ENCODE measurements at regions not wholly inside any gene's neighbourhood (a gene's known extent, or its start where the extent isn't known, plus 50 kb on each side); places are given as distances from the start of the nearest gene placed in this dataset.

- DNase-seq: no peak
Measured at GRCh38 chr1:50358962-50359361, 64.3 kb downstream of the DMRTA2 start.

- DNase-seq: no peak
Measured at GRCh38 chr1:50357186-50357585, 66.1 kb downstream of the DMRTA2 start.

- no peak for DNase-seq
Measured at GRCh38 chr1:50354813-50355212, 68.4 kb downstream of the DMRTA2 start.

GRCh38 chr1:50352428-50352827 lies 70.8 kb downstream of the DMRTA2 start:
- no peak for DNase-seq

- DNase-seq: no peak
Measured at GRCh38 chr1:50350868-50351267, 72.4 kb downstream of the DMRTA2 start.

GRCh38 chr1:50350421-50350820 lies 72.8 kb downstream of the DMRTA2 start:
- DNase-seq: no peak

GRCh38 chr1:50349242-50349565 lies 74.0 kb downstream of the DMRTA2 start:
- DNase-seq: no peak

GRCh38 chr1:50348449-50349241 lies 74.6 kb downstream of the DMRTA2 start:
- DNase-seq: peak; percentile 57

- DNase-seq: no peak
Measured at GRCh38 chr1:50347933-50348332, 75.3 kb downstream of the DMRTA2 start.

- DNase-seq: no peak
Measured at GRCh38 chr1:50346621-50347020, 76.6 kb downstream of the DMRTA2 start.

- DNase-seq: no peak
Measured at GRCh38 chr1:50343323-50343722, 79.9 kb downstream of the DMRTA2 start.

GRCh38 chr1:50342525-50342924 lies 80.7 kb downstream of the DMRTA2 start:
- no peak for DNase-seq

- no peak for DNase-seq
Measured at GRCh38 chr1:50335036-50335435, 88.2 kb downstream of the DMRTA2 start.

GRCh38 chr1:50333595-50333974 lies 89.7 kb downstream of the DMRTA2 start:
- peak; percentile 88 for DNase-seq

GRCh38 chr1:50332941-50333594 lies 90.2 kb downstream of the DMRTA2 start:
- peak; percentile 87 for DNase-seq

GRCh38 chr1:50329332-50329932 lies 93.8 kb downstream of the DMRTA2 start:
- DNase-seq: no peak

GRCh38 chr1:50328552-50328951 lies 94.7 kb downstream of the DMRTA2 start:
- no peak for DNase-seq

- no peak for DNase-seq
Measured at GRCh38 chr1:50326026-50326425, 97.2 kb downstream of the DMRTA2 start.

GRCh38 chr1:50322579-50322978 lies 100.7 kb downstream of the DMRTA2 start:
- DNase-seq: no peak

- no peak for DNase-seq
Measured at GRCh38 chr1:50318428-50318827, 104.8 kb downstream of the DMRTA2 start.

- DNase-seq: no peak
Measured at GRCh38 chr1:50308878-50309277, 114.4 kb downstream of the DMRTA2 start.

- no peak for DNase-seq
Measured at GRCh38 chr1:50305808-50306207, 117.4 kb downstream of the DMRTA2 start.

- no peak for DNase-seq
Measured at GRCh38 chr1:50300297-50300696, 122.9 kb downstream of the DMRTA2 start.

GRCh38 chr1:50295566-50295965 lies 127.7 kb downstream of the DMRTA2 start:
- no peak for DNase-seq

All from activated CD8-positive, alpha-beta memory T cell treated with anti-CD3 and anti-CD28 coated beads, Interleukin-2, amount 50 U/mL, for 48 hours (primary cell).